Choroid plexus epithelial cell (primary cell): ENCODE measurements at regions not wholly inside any gene's neighbourhood (a gene's known extent, or its start where the extent isn't known, plus 50 kb on each side); places are given as distances from the start of the nearest gene placed in this dataset.

ENCODE experiments used
- DNase-seq: peaks from one replicate; pipeline ENCODE4 v3.0.0-alpha.2; 2010; ENCODE audit warnings: low read depth
- H3K4me3 ChIP-seq: 2 replicates; pipeline ENCODE4 v1.5.1; 2011; ENCODE audit warnings: low read depth, mild to moderate bottlenecking, control low read depth, low read length, moderate library complexity
- CTCF ChIP-seq: conservative IDR thresholded peaks from 2 replicates; pipeline ENCODE4 v1.5.1; 2011; ENCODE audit warnings: low read depth, mild to moderate bottlenecking, control low read depth, inconsistent platforms, low read length, moderate library complexity

- no peak overlapping the region for H3K4me3 ChIP-seq
- TF ChIP-seq CTCF: no peak
- DNase-seq: no peak
These were observed 286.3 kb upstream of the SEL1L start for GRCh38 chr14:81819910-81820309.

GRCh38 chr14:81826081-81826480 is 292.4 kb upstream of the SEL1L start:
- no peak for DNase-seq
- no peak for TF ChIP-seq CTCF

GRCh38 chr14:81829447-81829846 is 295.8 kb upstream of the SEL1L start:
- DNase-seq: no peak
- TF ChIP-seq CTCF: no peak
- no peak overlapping the region for H3K4me3 ChIP-seq

More at GRCh38 chr14:81826081-81826480, 292.4 kb upstream of the SEL1L start:
- H3K4me3 ChIP-seq: no peak overlapping the region

- no peak for TF ChIP-seq CTCF
- no peak overlapping the region for H3K4me3 ChIP-seq
- DNase-seq: no peak
These were observed 297.6 kb upstream of the SEL1L start for GRCh38 chr14:81831128-81831820.

GRCh38 chr14:81834308-81834707 is 300.7 kb upstream of the SEL1L start:
- no peak overlapping the region for H3K4me3 ChIP-seq
- DNase-seq: no peak
- no peak for TF ChIP-seq CTCF

GRCh38 chr14:81837304-81837703 is 303.7 kb upstream of the SEL1L start:
- TF ChIP-seq CTCF: no peak
- DNase-seq: no peak
- H3K4me3 ChIP-seq: no peak overlapping the region

- H3K4me3 ChIP-seq: no peak overlapping the region
- no peak for DNase-seq
- no peak for TF ChIP-seq CTCF
These were observed 305.4 kb upstream of the SEL1L start for GRCh38 chr14:81839056-81839455.
